ENCODE measurements at regions not wholly inside any gene's neighbourhood (a gene's known extent, or its start where the extent isn't known, plus 50 kb on each side); places are given as distances from the start of the nearest gene placed in this dataset.

DNA sequence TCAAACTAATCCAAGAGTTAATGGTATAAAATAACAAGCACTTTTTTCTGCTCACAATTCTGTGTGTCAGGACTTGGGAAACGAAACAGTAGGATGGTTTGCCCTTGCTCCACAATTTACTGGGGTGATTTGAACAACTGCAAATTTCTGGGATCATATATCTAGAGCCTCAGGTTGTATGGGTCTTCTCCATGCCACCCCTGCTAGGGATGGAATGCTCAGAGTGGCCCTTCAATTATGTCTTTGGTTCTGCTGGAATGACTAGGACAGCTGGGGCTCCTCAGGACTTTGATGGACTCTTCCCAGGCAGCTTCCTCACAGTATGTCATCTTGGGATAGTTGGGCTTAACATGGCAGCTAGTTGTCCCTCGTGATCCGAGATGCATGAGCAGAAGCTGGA is 223.0 kb upstream of the ANO5 start:
- TF ChIP-seq RAD21 (conservative IDR thresholded peaks at IDR 0.05 in 1 of 2, IDR thresholded peaks at IDR 0.05 in 1 of 2) (no peak), RNF2 (IDR thresholded peaks at IDR 0.05; ENCODE audit: borderline replicate concordance, low read depth) (no peak)

Data from A549 (cell line).